ENCODE measurements at regions not wholly inside any gene's neighbourhood (a gene's known extent, or its start where the extent isn't known, plus 50 kb on each side); places are given as distances from the start of the nearest gene placed in this dataset.

GRCh38 chr5:68641211-68641610 lies 425.7 kb downstream of the PIK3R1 start:
- TF ChIP-seq, protein P1, sequence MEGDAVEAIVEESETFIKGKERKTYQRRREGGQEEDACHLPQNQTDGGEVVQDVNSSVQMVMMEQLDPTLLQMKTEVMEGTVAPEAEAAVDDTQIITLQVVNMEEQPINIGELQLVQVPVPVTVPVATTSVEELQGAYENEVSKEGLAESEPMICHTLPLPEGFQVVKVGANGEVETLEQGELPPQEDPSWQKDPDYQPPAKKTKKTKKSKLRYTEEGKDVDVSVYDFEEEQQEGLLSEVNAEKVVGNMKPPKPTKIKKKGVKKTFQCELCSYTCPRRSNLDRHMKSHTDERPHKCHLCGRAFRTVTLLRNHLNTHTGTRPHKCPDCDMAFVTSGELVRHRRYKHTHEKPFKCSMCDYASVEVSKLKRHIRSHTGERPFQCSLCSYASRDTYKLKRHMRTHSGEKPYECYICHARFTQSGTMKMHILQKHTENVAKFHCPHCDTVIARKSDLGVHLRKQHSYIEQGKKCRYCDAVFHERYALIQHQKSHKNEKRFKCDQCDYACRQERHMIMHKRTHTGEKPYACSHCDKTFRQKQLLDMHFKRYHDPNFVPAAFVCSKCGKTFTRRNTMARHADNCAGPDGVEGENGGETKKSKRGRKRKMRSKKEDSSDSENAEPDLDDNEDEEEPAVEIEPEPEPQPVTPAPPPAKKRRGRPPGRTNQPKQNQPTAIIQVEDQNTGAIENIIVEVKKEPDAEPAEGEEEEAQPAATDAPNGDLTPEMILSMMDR (conservative IDR thresholded peaks at IDR 0.05 in 1 of 2, IDR thresholded peaks at IDR 0.05 in 1 of 2; ENCODE audit: extremely low read depth in 1 of 2, insufficient read depth in 1 of 2, low read depth in 1 of 2, low read length in 2 of 2): no peak
- no peak for TF ChIP-seq EZH2 (IDR thresholded peaks at IDR 0.05; ENCODE audit: borderline replicate concordance, low read length)
